ENCODE measurements at regions not wholly inside any gene's neighbourhood (a gene's known extent, or its start where the extent isn't known, plus 50 kb on each side); places are given as distances from the start of the nearest gene placed in this dataset.

DNA sequence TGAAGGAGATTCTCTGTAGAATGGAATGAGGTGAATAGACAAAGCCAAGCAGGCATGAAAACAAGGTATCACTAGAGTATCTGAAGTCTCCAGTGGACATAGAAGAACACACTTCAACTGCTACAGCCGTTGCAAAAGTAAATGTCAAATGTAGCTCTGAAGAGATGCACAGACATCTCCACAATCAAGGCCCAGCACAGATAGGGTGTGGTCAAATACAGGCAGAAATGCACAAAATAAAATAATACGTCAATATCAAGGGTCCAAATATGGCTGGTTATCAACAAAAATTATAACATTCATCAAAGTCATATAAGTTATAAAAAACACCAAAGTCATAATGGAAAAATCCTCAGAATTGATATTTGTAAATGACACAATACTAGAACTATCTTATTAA is 1107.3 kb downstream of the TMEM121 start:
- Histone ChIP-seq H3K4me1 (ENCODE audit: insufficient read depth) (no peaks in the 10 kb centered on the region), H3K36me3 (ENCODE audit: insufficient read depth) (peaks cover 3% of the 10 kb centered on the region; the same call in 1 of the 2 replicates), H3K27ac (ENCODE audit: low read depth) (no peak overlapping the region), H3K4me3 (no peak overlapping the region), H4K20me1 (replicated peaks; ENCODE audit: insufficient read depth) (no peaks in the 10 kb centered on the region), H3K9me2 (ENCODE audit: insufficient read depth) (no peaks in the 10 kb centered on the region), H3K79me2 (replicated peaks; ENCODE audit: insufficient read depth) (no peaks in the 10 kb centered on the region), H3K4me2 (no peak overlapping the region), H2AFZ (no peak overlapping the region), H3K27me3 (ENCODE audit: insufficient read depth) (no peaks in the 10 kb centered on the region), H3F3A (replicated peaks; ENCODE audit: low read depth) (no peaks in the 10 kb centered on the region)
- no peak overlapping the region for H3K27ac Mint-ChIP-seq
- peaks cover 98% of the 10 kb centered on the region for H3K9me3 Mint-ChIP-seq
- DNase-seq (ENCODE audit: low spot score) (no peak), ATAC-seq (no peak)
- H3K4me3 Mint-ChIP-seq, result no peak overlapping the region
- TF ChIP-seq ZNF331 (CRISPR knock-in tag; IDR thresholded peaks at IDR 0.05; ENCODE audit: low read depth) (no peak), ZNF114 (CRISPR knock-in tag; IDR thresholded peaks at IDR 0.05) (no peak)
- TF ChIP-seq, protein P1, sequence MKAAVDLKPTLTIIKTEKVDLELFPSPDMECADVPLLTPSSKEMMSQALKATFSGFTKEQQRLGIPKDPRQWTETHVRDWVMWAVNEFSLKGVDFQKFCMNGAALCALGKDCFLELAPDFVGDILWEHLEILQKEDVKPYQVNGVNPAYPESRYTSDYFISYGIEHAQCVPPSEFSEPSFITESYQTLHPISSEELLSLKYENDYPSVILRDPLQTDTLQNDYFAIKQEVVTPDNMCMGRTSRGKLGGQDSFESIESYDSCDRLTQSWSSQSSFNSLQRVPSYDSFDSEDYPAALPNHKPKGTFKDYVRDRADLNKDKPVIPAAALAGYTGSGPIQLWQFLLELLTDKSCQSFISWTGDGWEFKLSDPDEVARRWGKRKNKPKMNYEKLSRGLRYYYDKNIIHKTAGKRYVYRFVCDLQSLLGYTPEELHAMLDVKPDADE (IDR thresholded peaks at IDR 0.05), result no peak
- H3K27me3 Mint-ChIP-seq (ENCODE audit: insufficient read depth, low read depth, poor library complexity), result no peaks in the 10 kb centered on the region
- no peaks in the 10 kb centered on the region for H3K4me1 Mint-ChIP-seq
- H3K36me3 Mint-ChIP-seq (ENCODE audit: low read depth), result peaks cover 50% of the 10 kb centered on the region

- Mint-ChIP-seq H3K4me1 (no peaks in the 10 kb centered on the region), H3K27ac (no peak overlapping the region), H3K36me3 (ENCODE audit: low read depth) (peaks cover 38% of the 10 kb centered on the region), H3K4me3 (no peak overlapping the region), H3K9me3 (peaks cover 93% of the 10 kb centered on the region), H3K27me3 (ENCODE audit: insufficient read depth, low read depth, poor library complexity) (no peaks in the 10 kb centered on the region)
- Histone ChIP-seq H3K27ac (ENCODE audit: low read depth) (no peak overlapping the region), H4K20me1 (replicated peaks; ENCODE audit: insufficient read depth) (no peaks in the 10 kb centered on the region), H3K9me2 (ENCODE audit: insufficient read depth) (no peaks in the 10 kb centered on the region), H3K4me2 (no peak overlapping the region), H3K27me3 (ENCODE audit: insufficient read depth) (no peaks in the 10 kb centered on the region), H3K36me3 (ENCODE audit: insufficient read depth) (peaks cover 3% of the 10 kb centered on the region; the same call in 1 of the 2 replicates), H3K79me2 (replicated peaks; ENCODE audit: insufficient read depth) (no peaks in the 10 kb centered on the region), H3F3A (replicated peaks; ENCODE audit: low read depth) (no peaks in the 10 kb centered on the region), H2AFZ (no peak overlapping the region), H3K4me1 (ENCODE audit: insufficient read depth) (no peaks in the 10 kb centered on the region), H3K4me3 (no peak overlapping the region)
- no peak for ATAC-seq
- DNase-seq (ENCODE audit: low spot score), result no peak
- TF ChIP-seq ZNF462 (CRISPR knock-in tag; IDR thresholded peaks at IDR 0.05), result no peak
- TF ChIP-seq, protein P2, sequence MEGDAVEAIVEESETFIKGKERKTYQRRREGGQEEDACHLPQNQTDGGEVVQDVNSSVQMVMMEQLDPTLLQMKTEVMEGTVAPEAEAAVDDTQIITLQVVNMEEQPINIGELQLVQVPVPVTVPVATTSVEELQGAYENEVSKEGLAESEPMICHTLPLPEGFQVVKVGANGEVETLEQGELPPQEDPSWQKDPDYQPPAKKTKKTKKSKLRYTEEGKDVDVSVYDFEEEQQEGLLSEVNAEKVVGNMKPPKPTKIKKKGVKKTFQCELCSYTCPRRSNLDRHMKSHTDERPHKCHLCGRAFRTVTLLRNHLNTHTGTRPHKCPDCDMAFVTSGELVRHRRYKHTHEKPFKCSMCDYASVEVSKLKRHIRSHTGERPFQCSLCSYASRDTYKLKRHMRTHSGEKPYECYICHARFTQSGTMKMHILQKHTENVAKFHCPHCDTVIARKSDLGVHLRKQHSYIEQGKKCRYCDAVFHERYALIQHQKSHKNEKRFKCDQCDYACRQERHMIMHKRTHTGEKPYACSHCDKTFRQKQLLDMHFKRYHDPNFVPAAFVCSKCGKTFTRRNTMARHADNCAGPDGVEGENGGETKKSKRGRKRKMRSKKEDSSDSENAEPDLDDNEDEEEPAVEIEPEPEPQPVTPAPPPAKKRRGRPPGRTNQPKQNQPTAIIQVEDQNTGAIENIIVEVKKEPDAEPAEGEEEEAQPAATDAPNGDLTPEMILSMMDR (conservative IDR thresholded peaks at IDR 0.05; ENCODE audit: low read depth in 2 of 2), result no peak
- TF ChIP-seq STAT1 (IDR thresholded peaks at IDR 0.05; ENCODE audit: unreplicated experiment), result no peak
- TF ChIP-seq POLR2AphosphoS5 (IDR thresholded peaks at IDR 0.05; ENCODE audit: low read depth), result no peak
- no peak for TF ChIP-seq REST (IDR thresholded peaks at IDR 0.05; ENCODE audit: unreplicated experiment)
- TF ChIP-seq JUNB (IDR thresholded peaks at IDR 0.05; ENCODE audit: unreplicated experiment), result no peak
- no peak for TF ChIP-seq ZNF114 (CRISPR knock-in tag; IDR thresholded peaks at IDR 0.05)
- no peak for TF ChIP-seq CREB1 (CRISPR knock-in tag; IDR thresholded peaks at IDR 0.05; ENCODE audit: low read depth)
These were observed 1109.2 kb downstream of the TMEM121 start for GRCh38 chr14:106635569-106635968.
